H1 (cell line): ENCODE measurements at regions not wholly inside any gene's neighbourhood (a gene's known extent, or its start where the extent isn't known, plus 50 kb on each side); places are given as distances from the start of the nearest gene placed in this dataset.

Experiments
- PHF8 ChIP-seq: fragments of 200-600 bp; sonication (generic); conservative IDR thresholded peaks from 2 replicates; pipeline ENCODE4 v1.7.1; 2012; ENCODE audit warnings: low read depth, mild to moderate bottlenecking, inconsistent platforms, low read length, moderate library complexity
- SRF ChIP-seq: IDR thresholded peaks from 2 replicates; pipeline ENCODE4 v1.6.1; 2011; ENCODE audit warnings: mild to moderate bottlenecking, low read depth, low read length, moderate library complexity

GRCh38 chr20:50347284-50348063 is 156.8 kb downstream of the CEBPB start (continued):
- TF ChIP-seq SRF (no peak), PHF8 (no peak)
